ENCODE measurements at regions not wholly inside any gene's neighbourhood (a gene's known extent, or its start where the extent isn't known, plus 50 kb on each side); places are given as distances from the start of the nearest gene placed in this dataset.

GRCh38 chr1:114342376-114342775, 168.6 kb downstream of the TRIM33 start:
- peak; percentile 44 for DNase-seq

DNA sequence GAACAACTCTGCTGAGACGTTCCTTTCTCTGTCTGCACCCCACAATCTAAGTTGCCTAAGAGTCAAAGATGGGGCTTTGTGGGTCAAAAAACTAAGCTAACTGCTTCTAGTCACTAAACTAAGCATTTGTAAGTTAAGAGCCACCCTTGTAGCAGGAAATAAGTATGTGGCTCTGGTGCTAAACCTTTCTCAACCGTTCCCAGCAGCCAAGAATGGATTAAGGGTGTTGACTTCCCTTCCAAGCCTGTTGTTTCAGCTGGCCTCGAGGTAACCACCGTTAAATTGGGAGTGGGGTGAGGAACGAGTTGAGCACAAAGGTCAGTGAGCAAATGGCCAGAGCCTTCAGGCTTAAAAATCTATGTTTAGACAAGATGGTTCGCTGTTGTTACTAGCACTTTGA, 169.1 kb downstream of the TRIM33 start:
- DNase-seq, result no peak

- peak; percentile 34 for DNase-seq
Observed at GRCh38 chr1:114341299-114341698, 169.7 kb downstream of the TRIM33 start.

DNA sequence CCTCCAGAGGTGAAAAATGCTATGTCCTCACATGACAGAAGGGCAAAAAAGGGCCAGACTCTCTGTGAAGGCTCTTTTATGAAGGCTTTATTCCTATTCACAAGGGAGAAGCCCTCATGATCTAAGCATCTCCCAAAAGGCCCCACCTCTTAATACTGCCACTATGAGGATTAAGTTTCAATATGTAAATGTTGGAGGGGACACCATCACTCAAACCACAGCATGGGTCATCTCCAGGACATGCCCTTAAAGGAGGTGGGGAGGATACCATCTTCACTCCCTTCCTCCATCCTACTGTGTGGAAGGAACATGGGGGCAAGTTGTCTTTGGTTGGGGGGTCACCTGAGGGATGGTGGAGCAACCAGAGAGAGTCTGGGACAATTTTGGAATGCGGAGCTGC, 170.1 kb downstream of the TRIM33 start:
- DNase-seq, result no peak

DNA sequence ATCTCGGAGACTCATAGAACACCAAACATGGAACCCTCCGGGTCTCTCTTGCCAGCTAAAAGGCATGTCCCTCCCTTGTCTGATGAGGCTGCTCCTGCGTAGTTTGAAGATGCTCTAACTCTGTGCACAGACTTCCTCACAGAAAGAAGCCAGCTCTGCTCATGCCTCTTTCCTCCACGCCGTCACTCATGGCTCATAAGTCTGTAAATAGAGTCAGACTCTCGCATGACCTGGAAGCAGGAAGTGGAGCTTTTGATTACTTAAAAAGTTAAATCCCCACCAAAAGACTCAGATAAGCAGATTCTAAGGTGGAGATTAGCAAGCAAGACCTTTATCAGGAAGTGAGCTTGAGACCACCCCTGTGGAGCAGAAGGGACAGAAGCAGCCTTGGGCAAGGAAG, 171.6 kb downstream of the TRIM33 start:
- no peak for DNase-seq

GRCh38 chr1:114338191-114338890, 172.7 kb downstream of the TRIM33 start:
- DNase-seq, result no peak

- DNase-seq, result no peak
Observed at GRCh38 chr1:114337417-114337816, 173.6 kb downstream of the TRIM33 start.

- DNase-seq, result no peak
Observed at GRCh38 chr1:114336360-114336759, 174.6 kb downstream of the TRIM33 start.

- no peak for DNase-seq
Observed at GRCh38 chr1:114335273-114335672, 175.7 kb downstream of the TRIM33 start.

DNA sequence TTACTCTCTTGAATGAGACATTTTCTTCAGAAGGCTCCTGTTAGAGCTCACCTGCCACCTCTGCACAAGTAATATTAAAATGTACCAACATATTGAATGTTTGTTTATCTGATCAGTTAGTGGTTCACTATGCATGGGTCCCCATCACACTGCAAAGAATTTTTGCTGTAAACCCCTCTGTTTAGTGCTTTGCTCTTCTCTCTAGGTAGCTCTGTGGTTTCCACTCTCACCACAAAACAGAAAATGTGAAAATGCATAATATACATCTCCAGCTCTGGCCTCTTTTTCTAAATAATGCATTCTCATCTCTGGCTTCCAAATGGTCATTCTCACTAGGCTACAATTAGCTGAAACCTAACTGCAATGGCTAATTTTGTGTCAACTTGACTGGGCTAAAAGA, 176.7 kb downstream of the TRIM33 start:
- no peak for DNase-seq

DNA sequence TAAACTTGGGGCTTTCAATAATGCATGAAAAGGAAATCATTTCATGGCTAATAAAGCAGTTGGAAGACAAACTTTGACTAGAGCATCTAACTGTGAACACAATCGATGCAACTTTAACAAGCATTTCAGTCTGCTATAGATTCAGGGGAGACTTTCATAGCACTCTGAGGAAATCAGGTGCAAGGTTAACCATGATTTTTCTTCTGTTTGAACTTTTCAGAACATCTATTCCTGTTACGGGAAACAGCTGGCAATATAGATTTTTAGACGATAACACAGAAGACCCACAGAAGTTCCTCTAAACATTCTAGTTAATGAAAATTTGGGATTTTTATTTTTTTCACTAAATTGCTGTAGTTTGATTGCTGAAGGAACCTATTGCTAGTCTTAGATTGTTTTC, 177.3 kb downstream of the TRIM33 start:
- DNase-seq, result no peak

GRCh38 chr1:114331936-114332335, 178.3 kb upstream of the SYT6 start:
- no peak for DNase-seq

GRCh38 chr1:114330451-114330983, 176.8 kb upstream of the SYT6 start:
- DNase-seq, result peak; percentile 17

DNA sequence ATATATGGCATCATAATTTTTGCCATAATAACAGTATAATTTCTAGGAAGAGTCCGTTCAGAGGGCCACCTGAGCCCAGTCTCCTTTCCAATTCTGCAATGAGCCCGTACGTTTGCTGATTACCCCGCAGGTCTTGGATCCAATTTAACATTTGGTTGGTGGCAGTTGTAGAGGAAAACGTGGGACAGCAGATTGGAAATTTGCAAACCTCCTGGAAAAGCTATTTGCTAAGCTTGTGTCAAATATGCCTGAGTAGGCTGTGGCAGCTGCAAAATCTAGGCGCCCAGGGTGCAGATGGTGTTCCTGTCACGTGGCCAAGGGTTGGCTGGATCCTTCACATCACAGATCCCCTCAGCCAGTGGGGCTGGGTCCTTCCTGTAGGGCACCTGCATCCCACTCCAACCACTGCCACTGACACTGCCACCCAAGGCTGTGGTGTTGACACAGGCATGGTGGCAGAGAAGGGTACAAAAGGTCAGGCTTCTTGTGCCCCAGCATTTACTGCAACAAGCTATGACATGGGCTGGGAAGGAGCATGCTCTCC, 174.8 kb upstream of the SYT6 start:
- DNase-seq, result no peak

GRCh38 chr1:114324662-114324965, 170.9 kb upstream of the SYT6 start:
- no peak for DNase-seq

DNA sequence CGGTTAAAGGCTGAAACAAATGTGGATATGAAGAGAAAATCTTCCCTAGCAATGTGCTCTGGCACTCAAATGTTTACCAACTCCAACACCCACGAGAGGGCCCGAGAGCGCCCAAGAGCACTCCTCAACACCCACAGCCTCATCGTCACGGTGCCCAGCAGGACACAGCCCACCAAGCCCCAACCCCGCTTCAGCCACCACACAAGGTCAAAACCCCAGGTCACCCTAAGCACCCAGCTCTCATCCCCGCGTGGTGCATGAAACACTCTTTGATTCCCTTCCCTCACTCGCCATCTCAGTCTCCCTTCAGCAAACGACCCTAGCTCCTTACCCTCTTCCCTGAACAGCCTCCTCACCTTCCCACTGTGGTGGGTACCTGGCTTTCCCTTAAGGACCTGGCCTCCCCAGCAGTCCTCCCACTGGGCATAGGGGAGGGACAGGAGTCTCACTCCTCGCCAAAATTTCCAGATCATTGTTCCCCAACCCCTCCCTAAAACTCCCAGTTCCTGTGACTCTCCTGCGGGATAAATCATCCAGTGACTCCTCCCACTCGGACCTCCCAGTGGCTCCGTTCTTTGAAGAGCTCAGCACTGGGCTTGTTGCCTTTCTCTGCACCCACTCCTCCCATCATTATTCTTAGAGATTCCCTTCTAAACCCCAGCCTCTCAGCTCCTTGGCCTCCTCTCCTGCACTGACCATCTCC, 170.4 kb upstream of the SYT6 start:
- DNase-seq, result no peak

DNA sequence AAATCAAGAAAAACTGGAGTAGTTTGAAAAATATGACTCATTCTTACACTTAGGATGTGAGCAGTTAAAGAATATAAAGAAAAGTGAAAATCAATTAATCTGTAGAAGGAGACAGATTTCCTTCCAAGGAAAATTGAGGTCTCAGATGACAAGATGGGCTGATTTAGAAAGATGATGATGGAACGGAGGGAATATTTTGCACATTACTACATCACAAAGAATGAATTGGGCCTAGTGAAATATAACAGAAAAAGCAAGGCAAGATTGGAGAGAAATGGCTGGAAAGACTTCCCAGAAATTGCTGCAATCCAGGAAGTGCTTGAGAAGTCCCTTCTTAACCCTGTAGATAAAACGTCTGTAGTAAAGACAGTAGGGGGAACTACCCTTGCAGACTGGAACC, 169.1 kb upstream of the SYT6 start:
- DNase-seq, result no peak

DNA sequence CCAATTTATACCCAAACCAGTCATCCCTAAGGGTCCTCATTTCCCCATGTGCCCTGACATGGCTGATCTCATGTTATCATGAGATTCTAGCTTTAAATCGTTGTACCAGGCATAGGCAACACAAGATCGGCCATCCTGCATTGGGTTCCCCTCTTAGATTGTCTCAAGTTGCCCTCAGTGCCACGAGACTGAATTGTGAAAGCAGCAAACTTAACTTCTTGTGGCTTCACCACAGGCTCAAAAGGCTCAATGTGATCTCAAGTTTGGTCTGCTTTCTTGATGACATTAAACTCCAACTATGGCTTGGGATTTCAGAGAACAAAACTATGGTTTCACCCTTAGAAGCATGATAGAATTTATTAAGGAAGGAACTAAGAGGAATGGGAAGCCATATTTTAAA, 168.5 kb upstream of the SYT6 start:
- no peak for DNase-seq

DNA sequence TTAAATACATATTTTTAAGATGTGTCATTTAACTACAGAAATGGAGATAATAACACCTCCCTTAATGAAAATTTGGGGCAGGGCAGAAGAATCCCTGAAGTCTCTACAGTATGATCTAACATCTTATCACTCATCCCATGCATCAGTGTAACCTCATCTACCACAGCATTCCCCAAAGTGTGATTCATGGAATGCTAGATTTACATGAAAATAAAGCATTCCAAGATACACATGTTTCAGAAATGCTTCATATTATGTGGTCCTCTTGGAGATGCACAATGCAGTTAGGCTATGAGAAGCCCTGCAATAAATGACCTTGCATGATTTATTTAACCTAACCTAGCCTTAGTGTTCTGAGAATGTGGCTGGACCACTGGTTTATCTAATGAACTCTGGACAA, 166.9 kb upstream of the SYT6 start:
- no peak for DNase-seq

DNA sequence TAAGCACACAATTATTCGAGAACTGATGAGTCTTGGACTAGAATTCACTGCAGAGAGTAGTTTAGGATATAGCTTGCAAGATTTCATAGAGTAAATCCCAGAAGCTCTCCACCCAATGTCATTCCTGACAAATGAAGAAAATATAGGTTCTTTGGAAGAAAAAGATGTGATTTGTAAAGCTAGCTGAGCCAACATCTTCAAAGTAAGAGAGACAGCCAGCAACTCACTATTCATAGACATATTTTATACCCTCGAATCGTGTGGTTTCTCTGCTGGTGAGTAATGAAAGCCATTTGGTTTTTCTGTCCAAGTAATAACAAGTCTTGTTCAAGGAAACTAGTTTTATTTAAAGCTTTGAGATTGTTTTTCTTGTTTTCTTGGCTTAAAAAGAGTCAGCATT, 165.7 kb upstream of the SYT6 start:
- DNase-seq, result no peak

DNA sequence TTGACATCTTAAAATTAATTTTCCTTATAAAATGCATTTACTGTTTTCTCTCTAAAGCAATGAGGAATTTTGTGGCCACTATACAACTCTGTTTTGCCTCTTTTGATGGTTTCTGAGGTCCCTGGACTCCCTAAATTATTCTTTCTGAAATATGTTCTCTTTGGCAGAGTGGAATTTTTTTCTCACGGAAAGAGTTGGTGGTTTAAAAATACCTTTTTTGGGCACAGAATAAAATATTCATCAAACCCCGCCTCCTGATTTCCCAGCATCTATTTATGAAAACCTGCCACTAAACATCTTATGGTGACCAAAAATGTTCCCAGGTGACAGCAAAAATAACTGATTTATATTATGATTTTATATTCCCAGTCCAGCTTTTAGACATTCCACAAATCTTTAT, 165.3 kb upstream of the SYT6 start:
- no peak for DNase-seq

GRCh38 chr1:114316204-114316603, 162.5 kb upstream of the SYT6 start:
- no peak for DNase-seq

DNA sequence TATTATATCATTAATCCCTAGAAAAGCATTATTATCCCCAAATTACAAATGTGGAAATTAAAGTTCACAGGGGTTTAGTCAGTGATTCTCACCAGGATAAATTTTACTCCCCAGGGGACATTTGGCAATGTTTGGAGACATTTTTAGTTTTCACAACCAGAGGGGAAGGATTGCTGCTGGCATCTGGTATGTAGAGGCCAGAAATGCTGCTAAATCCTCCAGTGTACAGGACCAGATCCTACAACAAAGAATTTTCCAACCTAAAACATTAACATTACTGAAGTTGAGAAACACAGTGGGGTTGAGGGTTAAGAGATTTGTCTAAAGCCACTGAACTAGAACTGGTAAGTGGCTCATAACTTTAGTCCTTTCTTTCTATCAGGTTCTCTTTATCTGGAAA, 162.0 kb upstream of the SYT6 start:
- DNase-seq, result no peak

GRCh38 chr1:114314576-114314975, 160.9 kb upstream of the SYT6 start:
- DNase-seq, result no peak

GRCh38 chr1:114314098-114314497, 160.4 kb upstream of the SYT6 start:
- no peak for DNase-seq

All from CD4-positive, alpha-beta T cell treated with Interferon gamma for 1 hour (primary cell).